ENCODE measurements at regions not wholly inside any gene's neighbourhood (a gene's known extent, or its start where the extent isn't known, plus 50 kb on each side); places are given as distances from the start of the nearest gene placed in this dataset.

GRCh38 chr1:67988066-67988465, 62.4 kb downstream of the DIRAS3 start:
- no peak for TF ChIP-seq EZH2 (IDR thresholded peaks at IDR 0.05; ENCODE audit: insufficient read depth, poor library complexity, severe bottlenecking)
- TF ChIP-seq EZH2phosphoT487 (IDR thresholded peaks at IDR 0.05; ENCODE audit: insufficient read depth, low read depth): no peak
